Ascending aorta (tissue), 2 donors: ENCODE measurements at regions not wholly inside any gene's neighbourhood (a gene's known extent, or its start where the extent isn't known, plus 50 kb on each side); places are given as distances from the start of the nearest gene placed in this dataset.

Source experiments
- DNase-seq, 2 donors: peaks; one replicate each; pipeline ENCODE4 v3.0.0-alpha.2; 2019; ENCODE audit warnings: low spot score in 2 of 2
- H3K27ac ChIP-seq, 2 donors: fragments of 200-600 bp; sonication (generic); one replicate each; pipeline ENCODE4 v1.5.1; 2016 to 2017; ENCODE audit warnings: mild to moderate bottlenecking in 1 of 2
- H3K27me3 ChIP-seq: fragments of 200-600 bp; sonication (generic); one replicate; pipeline ENCODE4 v1.5.1; 2017
- H3K36me3 ChIP-seq, 2 donors: fragments of 200-600 bp; sonication (generic); one replicate each; pipeline ENCODE4 v1.5.1; 2016
- H3K4me1 ChIP-seq, 2 donors: fragments of 200-600 bp; sonication (generic); one replicate each; pipeline ENCODE4 v1.5.1; 2016 to 2017; ENCODE audit warnings: mild to moderate bottlenecking in 1 of 2
- H3K4me3 ChIP-seq, 2 donors: fragments of 200-600 bp; sonication (generic); one replicate each; pipeline ENCODE4 v1.5.1; 2016 to 2017; ENCODE audit warnings: mild to moderate bottlenecking in 1 of 2
- H3K9me3 ChIP-seq, 2 donors: fragments of 200-600 bp; sonication (generic); one replicate each; pipeline ENCODE4 v1.5.1; 2016
- CTCF ChIP-seq, 3 experiments: fragments of 200-600 bp in 2 of 3; fragments of 450-650 bp in 1 of 3; sonication (generic) in 2 of 3; IDR thresholded peaks; one replicate each; pipeline ENCODE4 v1.5.1; 2016 to 2019; ENCODE audit warnings: antibody characterized with exemption in 3 of 3, mild to moderate bottlenecking in 1 of 3, moderate library complexity in 1 of 3
- intact Hi-C: fragments of 100-400 bp; cut with DNase I; formaldehyde crosslinking; loops from one replicate; pipeline ENCODE4 v1.15.1; 2023

- no peak for DNase-seq
- H3K27me3 ChIP-seq, result no peaks in the 10 kb centered on the region
- H3K9me3 ChIP-seq, result no peaks in the 10 kb centered on the region
- H3K36me3 ChIP-seq, result no peaks in the 10 kb centered on the region
- H3K4me1 ChIP-seq, result no peaks in the 10 kb centered on the region
- H3K4me3 ChIP-seq, result no peak overlapping the region
- no peak overlapping the region for H3K27ac ChIP-seq
- intact Hi-C loops, result no loop called here
- TF ChIP-seq CTCF (IDR thresholded peaks at IDR 0.05), result no peak
Observed at GRCh38 chr10:23877791-23878320, 331.1 kb upstream of the KIAA1217 start.

DNA sequence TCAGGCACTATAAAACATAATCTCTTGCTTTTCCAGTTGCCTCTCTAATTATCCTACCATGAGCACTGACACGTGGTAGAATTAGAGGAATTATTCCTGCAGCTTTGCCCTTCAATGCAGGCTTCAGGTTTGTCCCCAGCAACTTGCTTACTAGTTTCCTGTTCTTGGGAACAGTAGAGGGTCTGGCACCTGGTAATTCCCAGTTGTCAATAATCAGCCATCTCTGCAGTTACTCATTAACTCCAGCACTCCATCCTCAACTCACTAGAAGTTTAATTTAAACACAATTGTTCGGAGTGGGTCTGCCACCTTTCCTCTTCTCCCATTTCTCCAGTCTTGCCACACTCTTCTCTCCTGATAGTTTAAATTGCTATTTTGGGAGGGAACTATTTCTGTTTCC, 324.3 kb upstream of the KIAA1217 start:
- DNase-seq, result no peak
- no peak overlapping the region for H3K4me3 ChIP-seq

GRCh38 chr10:23885853-23886252, 323.1 kb upstream of the KIAA1217 start:
- no peak for DNase-seq
- no peak for TF ChIP-seq CTCF (IDR thresholded peaks at IDR 0.05)
- intact Hi-C loops, result no loop called here
- Histone ChIP-seq H3K27me3 (no peaks in the 10 kb centered on the region), H3K9me3 (no peaks in the 10 kb centered on the region), H3K4me1 (no peaks in the 10 kb centered on the region), H3K27ac (no peak overlapping the region), H3K36me3 (no peaks in the 10 kb centered on the region), H3K4me3 (no peak overlapping the region)

More for the DNA sequence above, 324.3 kb upstream of the KIAA1217 start:
- no peak for TF ChIP-seq CTCF (IDR thresholded peaks at IDR 0.05)
- Histone ChIP-seq H3K27me3 (no peaks in the 10 kb centered on the region), H3K9me3 (no peaks in the 10 kb centered on the region), H3K27ac (no peak overlapping the region), H3K4me1 (no peaks in the 10 kb centered on the region), H3K36me3 (no peaks in the 10 kb centered on the region)
- intact Hi-C loops, result no loop called here

DNA sequence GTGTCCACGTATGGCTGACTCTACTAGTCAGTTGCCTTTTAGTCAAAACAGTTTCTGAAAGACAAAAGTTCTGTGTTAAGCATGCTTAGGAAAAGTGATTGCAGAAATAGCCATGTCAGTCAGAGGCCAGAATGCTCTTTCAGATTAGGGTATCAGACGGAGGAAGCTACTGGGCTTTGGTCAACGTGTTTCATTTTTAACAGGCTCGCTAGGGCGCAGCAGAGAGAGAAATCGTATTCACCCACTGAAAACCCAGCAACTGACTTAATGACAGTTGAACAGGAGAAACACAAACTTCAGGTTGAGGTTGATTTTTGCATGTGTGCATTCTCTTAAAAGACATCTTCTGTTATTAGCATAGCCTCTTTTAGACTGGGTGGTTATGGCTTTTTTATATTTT, 322.6 kb upstream of the KIAA1217 start:
- DNase-seq, result no peak
- no peak overlapping the region for H3K4me3 ChIP-seq
- H3K4me1 ChIP-seq, result no peaks in the 10 kb centered on the region
- no peaks in the 10 kb centered on the region for H3K36me3 ChIP-seq
- TF ChIP-seq CTCF (IDR thresholded peaks at IDR 0.05), result no peak
- H3K9me3 ChIP-seq, result no peaks in the 10 kb centered on the region
- no peak overlapping the region for H3K27ac ChIP-seq
- no peaks in the 10 kb centered on the region for H3K27me3 ChIP-seq
- intact Hi-C loops, result no loop called here

GRCh38 chr10:23891301-23891700, 317.6 kb upstream of the KIAA1217 start:
- Histone ChIP-seq H3K27me3 (no peaks in the 10 kb centered on the region), H3K4me1 (no peaks in the 10 kb centered on the region), H3K9me3 (no peaks in the 10 kb centered on the region), H3K36me3 (no peaks in the 10 kb centered on the region), H3K27ac (no peak overlapping the region), H3K4me3 (no peak overlapping the region)
- DNase-seq, result no peak
- intact Hi-C loops, result no loop called here
- no peak for TF ChIP-seq CTCF (IDR thresholded peaks at IDR 0.05)

GRCh38 chr10:23892296-23892695, 316.6 kb upstream of the KIAA1217 start:
- TF ChIP-seq CTCF (IDR thresholded peaks at IDR 0.05), result no peak
- Histone ChIP-seq H3K4me1 (no peaks in the 10 kb centered on the region), H3K27me3 (no peaks in the 10 kb centered on the region), H3K4me3 (no peak overlapping the region), H3K9me3 (no peaks in the 10 kb centered on the region), H3K27ac (no peak overlapping the region), H3K36me3 (no peaks in the 10 kb centered on the region)
- intact Hi-C loops, result no loop called here
- DNase-seq, result no peak
